OCI-LY3 (cell line): ENCODE measurements at regions not wholly inside any gene's neighbourhood (a gene's known extent, or its start where the extent isn't known, plus 50 kb on each side); places are given as distances from the start of the nearest gene placed in this dataset.

Experiments
- H2AFZ ChIP-seq: fragments of 200-600, 300-600 bp; shearing (Covaris generic); 2 replicates; pipeline ENCODE4 v1.6.0; 2014; ENCODE audit warnings: antibody characterized with exemption, low read depth, low read length
- H3K27ac ChIP-seq: fragments of 200-600, 300-600 bp; sonication (generic); 2 replicates; pipeline ENCODE4 v1.5.1; 2014; ENCODE audit warnings: mild to moderate bottlenecking, low read length, moderate library complexity, mixed read lengths
- H3K27me3 ChIP-seq: fragments of 200-600, 300-600 bp; sonication (generic); 2 replicates; pipeline ENCODE4 v1.6.1; 2014; ENCODE audit warnings: low read depth, low read length, mixed read lengths
- H3K36me3 ChIP-seq: fragments of 200-600, 300-600 bp; sonication (generic); replicated peaks from 2 replicates; pipeline ENCODE3; 2014; ENCODE audit warnings: low read depth, low read length, mixed read lengths
- H3K4me1 ChIP-seq: fragments of 300-600, 200-600 bp; sonication (generic); 2 replicates; pipeline ENCODE4 v1.6.1; 2014; ENCODE audit warnings: low read length, mixed read lengths
- H3K4me2 ChIP-seq: fragments of 200-600, 300-600 bp; sonication (generic); 2 replicates; pipeline ENCODE4 v1.6.1; 2014; ENCODE audit warnings: low read length, mixed read lengths
- H3K4me3 ChIP-seq: fragments of 300-600, 200-600 bp; sonication (generic); 2 replicates; pipeline ENCODE4 v1.5.1; 2014; ENCODE audit warnings: antibody characterized with exemption, mild to moderate bottlenecking, low read length, moderate library complexity
- H3K79me2 ChIP-seq: fragments of 300-600, 200-600 bp; shearing (Covaris generic); 2 replicates; pipeline ENCODE4 v1.6.1; 2014; ENCODE audit warnings: mild to moderate bottlenecking, low read length, mixed read lengths
- H3K9ac ChIP-seq: fragments of 300-600, 200-600 bp; shearing (Covaris generic); 2 replicates; pipeline ENCODE4 v1.6.0; 2014; ENCODE audit warnings: mild to moderate bottlenecking, low read length, moderate library complexity
- H3K9me3 ChIP-seq: fragments of 200-600, 300-600 bp; shearing (Covaris generic); 2 replicates; pipeline ENCODE4 v1.6.1; 2014; ENCODE audit warnings: low read length, mixed read lengths; ENCODE audit not compliant: insufficient read depth
- H4K20me1 ChIP-seq: fragments of 200-600, 300-600 bp; sonication (generic); 2 replicates; pipeline ENCODE4 v1.6.1; 2016; ENCODE audit warnings: low read length, mixed read lengths; ENCODE audit not compliant: insufficient read depth
- CTCF ChIP-seq: fragments of 200-600, 300-600 bp; sonication (generic); IDR thresholded peaks from 2 replicates; pipeline ENCODE4 v1.5.1; 2014; ENCODE audit warnings: antibody characterized with exemption, low read length, low read depth
- EZH2phosphoT487 ChIP-seq: fragments of 200-600 bp; shearing (Covaris generic); IDR thresholded peaks from 2 replicates; pipeline ENCODE4 v1.6.1; 2018; ENCODE audit warnings: antibody characterized with exemption, mixed run types, low read depth

DNA sequence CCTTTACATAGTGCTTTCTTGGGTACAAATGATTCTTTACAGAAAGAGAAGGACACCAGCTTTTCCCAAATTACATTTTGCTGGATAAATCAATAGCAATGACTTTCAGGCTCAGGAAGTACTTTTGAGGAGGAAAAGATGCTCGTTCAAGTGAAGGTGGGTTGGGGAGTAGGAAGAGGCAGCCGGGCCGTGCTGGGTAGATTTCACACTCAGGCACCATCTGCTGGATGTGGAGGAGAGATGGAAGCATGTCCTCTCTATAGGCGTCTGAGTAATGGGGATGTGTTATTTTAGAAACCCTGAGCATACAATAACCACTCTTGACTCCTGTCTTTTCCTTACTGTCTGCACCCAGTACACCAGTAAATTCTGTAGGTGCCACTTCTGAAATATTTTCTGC, 152.3 kb upstream of the LARGE1 start:
- Histone ChIP-seq H2AFZ (no peak overlapping the region), H3K27me3 (peaks cover 55% of the 10 kb centered on the region), H3K79me2 (no peaks in the 10 kb centered on the region), H3K4me2 (no peak overlapping the region), H3K4me1 (no peaks in the 10 kb centered on the region), H3K9ac (no peak overlapping the region), H3K27ac (no peak overlapping the region), H3K36me3 (no peaks in the 10 kb centered on the region), H3K9me3 (no peaks in the 10 kb centered on the region), H3K4me3 (no peak overlapping the region), H4K20me1 (no peaks in the 10 kb centered on the region)
- TF ChIP-seq CTCF (no peak; the same call in 1 of the 2 replicates), EZH2phosphoT487 (no peak)

DNA sequence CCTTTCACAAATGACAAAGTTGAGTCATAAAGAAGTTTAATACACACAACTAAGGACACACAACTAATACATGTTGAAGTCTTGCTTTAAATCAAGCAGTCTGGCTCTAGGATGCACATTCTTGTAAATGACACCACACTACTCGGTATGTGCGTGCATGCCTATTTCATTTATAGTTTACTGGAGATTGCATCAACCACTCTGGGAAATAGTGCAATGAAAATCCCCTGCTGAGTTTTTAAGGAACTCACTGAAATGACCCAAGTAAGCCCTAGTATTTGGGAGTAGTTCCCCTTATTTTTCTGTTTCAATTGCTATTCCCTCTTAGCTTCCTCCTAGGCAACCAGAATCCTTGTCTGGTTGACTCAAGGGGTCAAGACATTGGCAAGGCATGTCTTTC, 160.2 kb upstream of the LARGE1 start:
- Histone ChIP-seq H3K4me1 (no peaks in the 10 kb centered on the region), H3K36me3 (no peaks in the 10 kb centered on the region), H3K79me2 (no peaks in the 10 kb centered on the region), H3K4me2 (no peak overlapping the region), H3K9ac (no peak overlapping the region), H3K27me3 (peaks cover 28% of the 10 kb centered on the region), H4K20me1 (peaks cover 5% of the 10 kb centered on the region; the same call in 1 of the 2 replicates), H3K9me3 (no peaks in the 10 kb centered on the region), H3K4me3 (no peak overlapping the region), H2AFZ (no peak overlapping the region), H3K27ac (no peak overlapping the region)
- TF ChIP-seq EZH2phosphoT487, result no peak
- no peak for TF ChIP-seq CTCF

DNA sequence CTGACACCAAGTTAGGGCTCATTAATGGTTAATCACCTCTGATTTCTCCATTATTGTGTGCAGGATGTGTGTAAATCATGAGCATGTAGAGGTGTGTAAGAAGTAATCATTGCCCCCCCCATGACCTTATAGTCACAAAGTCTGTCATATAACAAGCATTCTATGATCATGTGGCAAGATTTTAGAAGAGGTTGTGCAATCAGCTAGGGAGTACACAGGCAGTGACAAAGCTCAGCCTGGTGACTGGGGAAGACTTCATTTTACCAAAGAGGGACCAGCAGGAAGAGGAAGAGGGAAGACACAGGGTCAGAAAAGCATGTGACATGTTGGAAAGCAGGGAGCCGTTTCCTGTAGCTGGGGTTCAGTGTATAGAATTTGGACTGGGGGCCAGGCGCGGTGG, 176.5 kb upstream of the LARGE1 start:
- H3K27ac ChIP-seq, result no peak overlapping the region
- H3K4me3 ChIP-seq, result no peak overlapping the region
- H3K27me3 ChIP-seq, result peaks cover 17% of the 10 kb centered on the region; the same call in 1 of the 2 replicates
- no peak overlapping the region for H3K9ac ChIP-seq
- H4K20me1 ChIP-seq, result no peaks in the 10 kb centered on the region
- H3K9me3 ChIP-seq, result no peaks in the 10 kb centered on the region
- H3K79me2 ChIP-seq, result no peaks in the 10 kb centered on the region
- H2AFZ ChIP-seq, result no peak overlapping the region
- H3K4me1 ChIP-seq, result no peaks in the 10 kb centered on the region
- no peaks in the 10 kb centered on the region for H3K36me3 ChIP-seq
- no peak overlapping the region for H3K4me2 ChIP-seq
- TF ChIP-seq EZH2phosphoT487 (no peak), CTCF (no peak)

GRCh38 chr22:34099278-34099677, 179.0 kb upstream of the LARGE1 start:
- no peaks in the 10 kb centered on the region for H3K9me3 ChIP-seq
- no peak overlapping the region for H3K4me2 ChIP-seq
- peaks cover 21% of the 10 kb centered on the region for H3K27me3 ChIP-seq
- no peak overlapping the region for H3K9ac ChIP-seq
- H4K20me1 ChIP-seq, result peaks cover 2% of the 10 kb centered on the region; the same call in 1 of the 2 replicates
- H3K36me3 ChIP-seq, result no peaks in the 10 kb centered on the region
- H2AFZ ChIP-seq, result no peak overlapping the region
- H3K4me3 ChIP-seq, result no peak overlapping the region
- H3K79me2 ChIP-seq, result no peaks in the 10 kb centered on the region
- TF ChIP-seq EZH2phosphoT487, result no peak
- no peak for TF ChIP-seq CTCF
- no peak overlapping the region for H3K27ac ChIP-seq
- no peaks in the 10 kb centered on the region for H3K4me1 ChIP-seq
